H1 (cell line): ENCODE measurements at regions not wholly inside any gene's neighbourhood (a gene's known extent, or its start where the extent isn't known, plus 50 kb on each side); places are given as distances from the start of the nearest gene placed in this dataset.

Experiments used
- BCL11A ChIP-seq, 2 experiments: IDR thresholded peaks; one replicate each; pipeline ENCODE4 v1.6.1; 2011; ENCODE audit warnings: low read depth in 2 of 2, low read length in 2 of 2, mild to moderate bottlenecking in 2 of 2
- BRCA1 ChIP-seq: IDR thresholded peaks from 2 replicates; pipeline ENCODE4 v1.6.1; 2012; ENCODE audit warnings: low read depth, low read length, improper control_type of control experiment
- CREB1 ChIP-seq: IDR thresholded peaks from 2 replicates; pipeline ENCODE4 v1.6.1; 2012; ENCODE audit warnings: inconsistent platforms
- KDM4A ChIP-seq: IDR thresholded peaks from one replicate; pipeline ENCODE4 v1.7.1; 2012; ENCODE audit warnings: low read depth, mild to moderate bottlenecking, moderate library complexity, low read length, inconsistent platforms; ENCODE audit not compliant: severe bottlenecking
- RBBP5 ChIP-seq: IDR thresholded peaks from 2 replicates; pipeline ENCODE4 v1.7.1; 2012; ENCODE audit warnings: low read depth, mild to moderate bottlenecking, inconsistent platforms, low read length, moderate library complexity, borderline replicate concordance
- SP1 ChIP-seq: IDR thresholded peaks from 2 replicates; pipeline ENCODE4 v1.6.1; 2011; ENCODE audit warnings: low read depth, low read length
- TBP ChIP-seq: IDR thresholded peaks from 2 replicates; pipeline ENCODE4 v1.6.1; 2011; ENCODE audit warnings: low read depth, low read length, improper control_type of control experiment
- TCF12 ChIP-seq: IDR thresholded peaks from 2 replicates; pipeline ENCODE4 v1.6.1; 2011; ENCODE audit warnings: low read depth, mild to moderate bottlenecking, low read length
- TEAD4 ChIP-seq: IDR thresholded peaks from 2 replicates; pipeline ENCODE4 v1.6.1; 2012; ENCODE audit warnings: low read depth, low read length, inconsistent platforms, mixed read lengths
- TF ChIP-seq, protein P1 (sequence below): fragments of 300-600 bp; sonication (generic); IDR thresholded peaks from 2 replicates; pipeline ENCODE4 v1.7.1; 2012; ENCODE audit warnings: low read length, moderate library complexity, mild to moderate bottlenecking, inconsistent platforms; ENCODE audit not compliant: insufficient replicate concordance

DNA sequence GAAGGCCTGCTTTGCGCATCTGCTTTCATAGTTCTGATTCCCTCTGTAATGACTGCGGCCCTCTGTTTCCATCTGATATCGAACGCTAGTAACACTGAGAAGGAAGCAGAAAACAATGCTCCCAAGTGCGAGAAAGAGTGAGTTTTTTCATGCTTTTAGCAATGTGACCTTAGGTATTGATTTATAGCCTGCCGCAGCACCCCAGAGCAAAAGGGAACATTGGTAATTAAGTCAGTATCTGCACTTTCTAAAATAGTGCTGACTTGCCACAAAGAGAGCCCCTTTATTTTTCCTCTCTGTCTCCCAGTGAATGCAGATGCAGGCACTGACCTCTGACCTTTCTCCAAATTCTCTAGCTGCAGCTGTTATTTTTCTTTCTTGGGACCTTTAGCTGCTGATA lies 129.8 kb downstream of the HDGFL1 start (continued):
- TF ChIP-seq, protein P1, sequence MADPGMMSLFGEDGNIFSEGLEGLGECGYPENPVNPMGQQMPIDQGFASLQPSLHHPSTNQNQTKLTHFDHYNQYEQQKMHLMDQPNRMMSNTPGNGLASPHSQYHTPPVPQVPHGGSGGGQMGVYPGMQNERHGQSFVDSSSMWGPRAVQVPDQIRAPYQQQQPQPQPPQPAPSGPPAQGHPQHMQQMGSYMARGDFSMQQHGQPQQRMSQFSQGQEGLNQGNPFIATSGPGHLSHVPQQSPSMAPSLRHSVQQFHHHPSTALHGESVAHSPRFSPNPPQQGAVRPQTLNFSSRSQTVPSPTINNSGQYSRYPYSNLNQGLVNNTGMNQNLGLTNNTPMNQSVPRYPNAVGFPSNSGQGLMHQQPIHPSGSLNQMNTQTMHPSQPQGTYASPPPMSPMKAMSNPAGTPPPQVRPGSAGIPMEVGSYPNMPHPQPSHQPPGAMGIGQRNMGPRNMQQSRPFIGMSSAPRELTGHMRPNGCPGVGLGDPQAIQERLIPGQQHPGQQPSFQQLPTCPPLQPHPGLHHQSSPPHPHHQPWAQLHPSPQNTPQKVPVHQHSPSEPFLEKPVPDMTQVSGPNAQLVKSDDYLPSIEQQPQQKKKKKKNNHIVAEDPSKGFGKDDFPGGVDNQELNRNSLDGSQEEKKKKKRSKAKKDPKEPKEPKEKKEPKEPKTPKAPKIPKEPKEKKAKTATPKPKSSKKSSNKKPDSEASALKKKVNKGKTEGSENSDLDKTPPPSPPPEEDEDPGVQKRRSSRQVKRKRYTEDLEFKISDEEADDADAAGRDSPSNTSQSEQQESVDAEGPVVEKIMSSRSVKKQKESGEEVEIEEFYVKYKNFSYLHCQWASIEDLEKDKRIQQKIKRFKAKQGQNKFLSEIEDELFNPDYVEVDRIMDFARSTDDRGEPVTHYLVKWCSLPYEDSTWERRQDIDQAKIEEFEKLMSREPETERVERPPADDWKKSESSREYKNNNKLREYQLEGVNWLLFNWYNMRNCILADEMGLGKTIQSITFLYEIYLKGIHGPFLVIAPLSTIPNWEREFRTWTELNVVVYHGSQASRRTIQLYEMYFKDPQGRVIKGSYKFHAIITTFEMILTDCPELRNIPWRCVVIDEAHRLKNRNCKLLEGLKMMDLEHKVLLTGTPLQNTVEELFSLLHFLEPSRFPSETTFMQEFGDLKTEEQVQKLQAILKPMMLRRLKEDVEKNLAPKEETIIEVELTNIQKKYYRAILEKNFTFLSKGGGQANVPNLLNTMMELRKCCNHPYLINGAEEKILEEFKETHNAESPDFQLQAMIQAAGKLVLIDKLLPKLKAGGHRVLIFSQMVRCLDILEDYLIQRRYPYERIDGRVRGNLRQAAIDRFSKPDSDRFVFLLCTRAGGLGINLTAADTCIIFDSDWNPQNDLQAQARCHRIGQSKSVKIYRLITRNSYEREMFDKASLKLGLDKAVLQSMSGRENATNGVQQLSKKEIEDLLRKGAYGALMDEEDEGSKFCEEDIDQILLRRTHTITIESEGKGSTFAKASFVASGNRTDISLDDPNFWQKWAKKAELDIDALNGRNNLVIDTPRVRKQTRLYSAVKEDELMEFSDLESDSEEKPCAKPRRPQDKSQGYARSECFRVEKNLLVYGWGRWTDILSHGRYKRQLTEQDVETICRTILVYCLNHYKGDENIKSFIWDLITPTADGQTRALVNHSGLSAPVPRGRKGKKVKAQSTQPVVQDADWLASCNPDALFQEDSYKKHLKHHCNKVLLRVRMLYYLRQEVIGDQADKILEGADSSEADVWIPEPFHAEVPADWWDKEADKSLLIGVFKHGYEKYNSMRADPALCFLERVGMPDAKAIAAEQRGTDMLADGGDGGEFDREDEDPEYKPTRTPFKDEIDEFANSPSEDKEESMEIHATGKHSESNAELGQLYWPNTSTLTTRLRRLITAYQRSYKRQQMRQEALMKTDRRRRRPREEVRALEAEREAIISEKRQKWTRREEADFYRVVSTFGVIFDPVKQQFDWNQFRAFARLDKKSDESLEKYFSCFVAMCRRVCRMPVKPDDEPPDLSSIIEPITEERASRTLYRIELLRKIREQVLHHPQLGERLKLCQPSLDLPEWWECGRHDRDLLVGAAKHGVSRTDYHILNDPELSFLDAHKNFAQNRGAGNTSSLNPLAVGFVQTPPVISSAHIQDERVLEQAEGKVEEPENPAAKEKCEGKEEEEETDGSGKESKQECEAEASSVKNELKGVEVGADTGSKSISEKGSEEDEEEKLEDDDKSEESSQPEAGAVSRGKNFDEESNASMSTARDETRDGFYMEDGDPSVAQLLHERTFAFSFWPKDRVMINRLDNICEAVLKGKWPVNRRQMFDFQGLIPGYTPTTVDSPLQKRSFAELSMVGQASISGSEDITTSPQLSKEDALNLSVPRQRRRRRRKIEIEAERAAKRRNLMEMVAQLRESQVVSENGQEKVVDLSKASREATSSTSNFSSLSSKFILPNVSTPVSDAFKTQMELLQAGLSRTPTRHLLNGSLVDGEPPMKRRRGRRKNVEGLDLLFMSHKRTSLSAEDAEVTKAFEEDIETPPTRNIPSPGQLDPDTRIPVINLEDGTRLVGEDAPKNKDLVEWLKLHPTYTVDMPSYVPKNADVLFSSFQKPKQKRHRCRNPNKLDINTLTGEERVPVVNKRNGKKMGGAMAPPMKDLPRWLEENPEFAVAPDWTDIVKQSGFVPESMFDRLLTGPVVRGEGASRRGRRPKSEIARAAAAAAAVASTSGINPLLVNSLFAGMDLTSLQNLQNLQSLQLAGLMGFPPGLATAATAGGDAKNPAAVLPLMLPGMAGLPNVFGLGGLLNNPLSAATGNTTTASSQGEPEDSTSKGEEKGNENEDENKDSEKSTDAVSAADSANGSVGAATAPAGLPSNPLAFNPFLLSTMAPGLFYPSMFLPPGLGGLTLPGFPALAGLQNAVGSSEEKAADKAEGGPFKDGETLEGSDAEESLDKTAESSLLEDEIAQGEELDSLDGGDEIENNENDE, result no peak
- TF ChIP-seq RBBP5 (no peak), TBP (no peak), BRCA1 (no peak), TCF12 (no peak), CREB1 (no peak), BCL11A (IDR thresholded peaks at IDR 0.05; ENCODE audit: low read depth in 2 of 2, low read length in 2 of 2) (no peak), SP1 (no peak), KDM4A (no peak), TEAD4 (no peak)
